ENCODE measurements at regions not wholly inside any gene's neighbourhood (a gene's known extent, or its start where the extent isn't known, plus 50 kb on each side); places are given as distances from the start of the nearest gene placed in this dataset.

GRCh38 chr9:79001012-79001411 is 570.8 kb upstream of the TLE4 start:
- no peaks in the 10 kb centered on the region for H3K4me1 ChIP-seq (ENCODE audit: insufficient read depth, low read length)
- H3K4me2 ChIP-seq (ENCODE audit: low read length) = no peak overlapping the region
- Mint-ChIP-seq H3K4me3 (ENCODE audit: unreplicated experiment) (no peak overlapping the region), H3K27ac (ENCODE audit: unreplicated experiment) (no peak overlapping the region), H3K4me1 (ENCODE audit: low read depth, unreplicated experiment) (peaks cover 1% of the 10 kb centered on the region), H3K9me3 (ENCODE audit: unreplicated experiment) (no peaks in the 10 kb centered on the region), H3K36me3 (ENCODE audit: low read depth, unreplicated experiment) (no peaks in the 10 kb centered on the region), H3K27me3 (ENCODE audit: low read depth, unreplicated experiment) (no peaks in the 10 kb centered on the region)
- H3K9ac ChIP-seq (ENCODE audit: low read length) = no peak overlapping the region
- no peaks in the 10 kb centered on the region for H3K27me3 ChIP-seq (ENCODE audit: insufficient read depth, low read length)
- H3K4me3 ChIP-seq (ENCODE audit: insufficient read depth, low read depth, low read length) = no peak overlapping the region
- H3K9me3 ChIP-seq (ENCODE audit: insufficient read depth, low read depth, low read length) = no peaks in the 10 kb centered on the region
- no peaks in the 10 kb centered on the region for H4K20me1 ChIP-seq (ENCODE audit: insufficient read depth, low read length)
- no peak overlapping the region for H3K27ac ChIP-seq (ENCODE audit: low read depth, low read length)
- H3K36me3 ChIP-seq (ENCODE audit: insufficient read depth, low read length) = no peaks in the 10 kb centered on the region
- no peak for DNase-seq (ENCODE audit: low read depth)
- FAIRE-seq = no peak
- no peaks in the 10 kb centered on the region for H3K79me2 ChIP-seq (ENCODE audit: insufficient read depth, low read length)
- no peak overlapping the region for H2AFZ ChIP-seq (ENCODE audit: low read depth, low read length)
- TF ChIP-seq EZH2 (IDR thresholded peaks at IDR 0.05; ENCODE audit: insufficient read depth, low read length) = no peak
- no peak for TF ChIP-seq CTCF (IDR thresholded peaks at IDR 0.05; ENCODE audit: insufficient read depth, low read depth, low read length)

GRCh38 chr9:79003514-79003913 is 568.3 kb upstream of the TLE4 start:
- no peak for FAIRE-seq
- no peaks in the 10 kb centered on the region for H3K79me2 ChIP-seq (ENCODE audit: insufficient read depth, low read length)

More at GRCh38 chr9:79003514-79003913, 568.3 kb upstream of the TLE4 start:
- no peak for TF ChIP-seq EZH2 (IDR thresholded peaks at IDR 0.05; ENCODE audit: insufficient read depth, low read length)
- no peak for TF ChIP-seq CTCF (IDR thresholded peaks at IDR 0.05; ENCODE audit: insufficient read depth, low read depth, low read length)
- DNase-seq (ENCODE audit: low read depth) = no peak
- Histone ChIP-seq H4K20me1 (ENCODE audit: insufficient read depth, low read length) (no peaks in the 10 kb centered on the region), H3K4me2 (ENCODE audit: low read length) (no peak overlapping the region), H2AFZ (ENCODE audit: low read depth, low read length) (no peak overlapping the region), H3K4me1 (ENCODE audit: insufficient read depth, low read length) (no peaks in the 10 kb centered on the region), H3K27ac (ENCODE audit: low read depth, low read length) (no peak overlapping the region), H3K9me3 (ENCODE audit: insufficient read depth, low read depth, low read length) (no peaks in the 10 kb centered on the region), H3K9ac (ENCODE audit: low read length) (no peak overlapping the region), H3K27me3 (ENCODE audit: insufficient read depth, low read length) (no peaks in the 10 kb centered on the region), H3K36me3 (ENCODE audit: insufficient read depth, low read length) (no peaks in the 10 kb centered on the region), H3K4me3 (ENCODE audit: insufficient read depth, low read depth, low read length) (no peak overlapping the region)
- Mint-ChIP-seq H3K4me3 (ENCODE audit: unreplicated experiment) (no peak overlapping the region), H3K27me3 (ENCODE audit: low read depth, unreplicated experiment) (no peaks in the 10 kb centered on the region), H3K4me1 (ENCODE audit: low read depth, unreplicated experiment) (peaks cover 3% of the 10 kb centered on the region), H3K9me3 (ENCODE audit: unreplicated experiment) (no peaks in the 10 kb centered on the region), H3K36me3 (ENCODE audit: low read depth, unreplicated experiment) (no peaks in the 10 kb centered on the region), H3K27ac (ENCODE audit: unreplicated experiment) (no peak overlapping the region)

Measured in astrocyte (in vitro differentiated cells and primary cell).